HG03025 (cell line): ENCODE measurements at regions not wholly inside any gene's neighbourhood (a gene's known extent, or its start where the extent isn't known, plus 50 kb on each side); places are given as distances from the start of the nearest gene placed in this dataset.
"Not testable (repeated sequence)": the region's sequence is repeated elsewhere in the genome, so short reads cannot be mapped to it uniquely, and the experiment has no call there.

ENCODE experiments used
- ATAC-seq: cut with Tn5 transposase; IDR thresholded peaks from one replicate; pipeline ENCODE4 v1.9.1; 2021; ENCODE audit warnings: mild to moderate bottlenecking, moderate library complexity; ENCODE audit not compliant: unreplicated experiment, low FRiP score

- ATAC-seq: no peak
These were observed 108.7 kb upstream of the KMT2C start for GRCh38 chr7:152544481-152544927.

GRCh38 chr7:152543799-152544198 lies 108.0 kb upstream of the KMT2C start:
- no peak for ATAC-seq

GRCh38 chr7:152541892-152542291 lies 106.1 kb upstream of the KMT2C start:
- no peak for ATAC-seq

- ATAC-seq: not testable (repeated sequence)
These were observed 103.3 kb upstream of the KMT2C start for GRCh38 chr7:152539190-152539495.

GRCh38 chr7:152538346-152539189 lies 102.8 kb upstream of the KMT2C start:
- not testable (repeated sequence) for ATAC-seq

- no peak for ATAC-seq
These were observed 101.8 kb upstream of the KMT2C start for GRCh38 chr7:152537639-152538038.

- no peak for ATAC-seq
These were observed 92.8 kb upstream of the KMT2C start for GRCh38 chr7:152528612-152529011.

GRCh38 chr7:152527610-152528032 lies 91.8 kb upstream of the KMT2C start:
- no peak for ATAC-seq

- ATAC-seq: no peak
These were observed 88.1 kb upstream of the KMT2C start for GRCh38 chr7:152523916-152524315.

GRCh38 chr7:152522571-152523067 lies 86.8 kb upstream of the KMT2C start:
- ATAC-seq: no peak

- ATAC-seq: no peak
These were observed 85.9 kb upstream of the KMT2C start for GRCh38 chr7:152521420-152522337.

GRCh38 chr7:152520861-152521302 lies 85.1 kb upstream of the KMT2C start:
- no peak for ATAC-seq

GRCh38 chr7:152519290-152519689 lies 83.5 kb upstream of the KMT2C start:
- no peak for ATAC-seq

GRCh38 chr7:152516216-152516615 lies 80.4 kb upstream of the KMT2C start:
- no peak for ATAC-seq

- not testable (repeated sequence) for ATAC-seq
These were observed 79.6 kb upstream of the KMT2C start for GRCh38 chr7:152515266-152515950.

GRCh38 chr7:152514771-152515105 lies 78.9 kb upstream of the KMT2C start:
- ATAC-seq: no peak

- no peak for ATAC-seq
These were observed 78.3 kb upstream of the KMT2C start for GRCh38 chr7:152513861-152514770.

- ATAC-seq: no peak
These were observed 76.9 kb upstream of the KMT2C start for GRCh38 chr7:152512706-152513105.

GRCh38 chr7:152511736-152512135 lies 75.9 kb upstream of the KMT2C start:
- ATAC-seq: no peak

- ATAC-seq: no peak
These were observed 72.9 kb upstream of the KMT2C start for GRCh38 chr7:152508701-152509100.
